AG04450 (cell line): ENCODE measurements at regions not wholly inside any gene's neighbourhood (a gene's known extent, or its start where the extent isn't known, plus 50 kb on each side); places are given as distances from the start of the nearest gene placed in this dataset.

Experiments used
- CTCF ChIA-PET: fragments of 300-600, 350-600 bp; formaldehyde crosslinking; extraction: SDS; loops from one replicate; lab custom pipeline; 2022; ENCODE audit warnings: antibody characterized with exemption, inconsistent platforms; lab: Charles Lee
- POLR2A ChIA-PET: fragments of 350-600 bp; formaldehyde crosslinking; extraction: SDS; loops from one replicate; lab custom pipeline; 2021; ENCODE audit warnings: antibody characterized with exemption, inconsistent platforms; lab: Yijun Ruan, JAX
- DNase-seq: peaks from one replicate; pipeline ENCODE4 v3.0.0-alpha.2; 2011; ENCODE audit warnings: low read depth, low spot score
- H3K27ac ChIP-seq: one replicate; pipeline ENCODE4 v1.5.1; 2012; ENCODE audit warnings: low read depth, low read length, control low read depth
- H3K27me3 ChIP-seq: one replicate; pipeline ENCODE4 v1.6.0; 2012; ENCODE audit warnings: low read length; ENCODE audit not compliant: control insufficient read depth, insufficient read depth
- H3K4me3 ChIP-seq: 2 replicates; pipeline ENCODE4 v1.5.1; 2011; ENCODE audit warnings: mild to moderate bottlenecking, low read depth, low read length, control low read depth
- H3K9me3 ChIP-seq: 2 replicates; pipeline ENCODE4 v1.5.1; 2012; ENCODE audit warnings: low read length; ENCODE audit not compliant: control insufficient read depth, insufficient read depth
- CTCF ChIP-seq: IDR thresholded peaks from 2 replicates; pipeline ENCODE4 v1.5.1; 2011; ENCODE audit warnings: low read depth, low read length, control low read depth, inconsistent platforms

- ChIA-PET POLR2A (no interaction called here), CTCF (no interaction called here)
- no peaks in the 10 kb centered on the region for H3K9me3 ChIP-seq
- H3K27me3 ChIP-seq: no peaks in the 10 kb centered on the region
- TF ChIP-seq CTCF: no peak
- no peak overlapping the region for H3K4me3 ChIP-seq
- no peak for DNase-seq
- no peak overlapping the region for H3K27ac ChIP-seq
Measured at GRCh38 chr12:114875313-114875712, 191.3 kb upstream of the TBX3 start.

DNA sequence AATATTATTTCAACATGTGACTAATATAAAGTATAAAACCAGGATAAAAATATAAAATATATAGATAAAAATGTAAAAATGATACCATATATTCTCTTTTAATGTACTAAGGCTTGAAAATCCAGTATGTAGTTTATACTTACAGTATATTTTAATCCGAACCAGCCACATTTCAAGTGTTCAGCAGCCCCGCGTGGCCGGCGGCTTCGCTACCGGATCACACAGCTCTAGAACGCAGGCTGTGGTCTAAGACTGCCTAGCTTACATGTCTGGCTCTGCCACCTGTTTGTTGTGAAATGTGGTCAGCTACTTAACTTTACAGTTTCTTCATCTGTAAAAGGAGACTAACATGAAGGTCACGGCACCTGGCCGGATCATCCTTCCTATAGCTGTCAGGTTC is 189.7 kb upstream of the TBX3 start:
- DNase-seq: no peak
- Histone ChIP-seq H3K27ac (no peak overlapping the region), H3K4me3 (no peak overlapping the region), H3K9me3 (no peaks in the 10 kb centered on the region), H3K27me3 (no peaks in the 10 kb centered on the region)
- CTCF ChIA-PET: no interaction called here
- no peak for TF ChIP-seq CTCF
- POLR2A ChIA-PET: no interaction called here

DNA sequence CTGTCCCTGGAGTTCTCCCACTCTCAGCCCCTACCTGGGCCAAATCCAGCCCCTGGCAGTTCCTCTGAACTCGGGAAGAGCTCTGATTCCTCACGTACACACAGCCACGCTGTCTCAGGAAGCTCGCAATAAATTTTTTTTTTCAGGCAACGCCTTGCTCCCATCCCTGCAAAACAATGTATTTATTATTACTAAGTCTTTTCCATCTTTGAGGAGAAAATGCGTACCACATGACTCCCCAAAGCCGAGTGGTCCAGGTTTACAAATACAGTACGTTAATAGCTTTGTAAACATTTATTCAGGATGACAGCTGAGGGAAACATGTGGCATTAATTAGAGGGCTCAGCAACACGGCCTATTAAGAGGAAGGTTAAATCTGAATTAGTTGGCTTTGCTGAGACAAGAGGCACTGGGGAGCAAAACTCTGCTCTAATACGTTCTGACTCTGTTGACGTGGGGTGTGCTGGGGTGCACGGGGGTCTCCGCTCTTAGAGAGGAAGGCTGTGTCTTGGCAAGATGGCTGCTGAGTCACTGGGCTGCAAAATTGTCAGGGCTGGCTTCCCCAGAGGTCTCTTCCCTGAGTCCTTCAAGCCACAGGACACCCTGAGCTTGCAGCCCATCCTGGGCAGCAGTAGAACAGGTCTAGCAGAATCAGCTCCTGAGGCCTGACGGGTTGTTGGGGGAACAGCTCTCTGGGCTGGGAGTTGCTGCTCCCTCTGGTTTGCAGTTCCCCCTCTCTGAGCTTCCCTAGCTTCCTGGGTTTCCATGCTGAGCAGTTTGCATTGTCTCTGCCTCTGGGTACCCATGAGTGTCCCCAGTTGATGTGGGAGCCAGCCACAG is 185.2 kb upstream of the TBX3 start:
- no peak for TF ChIP-seq CTCF
- no peaks in the 10 kb centered on the region for H3K9me3 ChIP-seq
- no peaks in the 10 kb centered on the region for H3K27me3 ChIP-seq
- CTCF ChIA-PET: interaction anchor here (1.0 kb wide), 1 partner anchor 185 kb away, joined by 3 read pairs; the partner anchor contains the start of gene TBX3
- no peak overlapping the region for H3K27ac ChIP-seq
- POLR2A ChIA-PET: interaction anchor here (0.6 to 1.5 kb wide), 4 partner anchors 16 to 185 kb away, joined by 3 to 6 read pairs (median 4); partner anchors contain the start of gene TBX3
- no peak overlapping the region for H3K4me3 ChIP-seq
- DNase-seq: peak; percentile 76

DNA sequence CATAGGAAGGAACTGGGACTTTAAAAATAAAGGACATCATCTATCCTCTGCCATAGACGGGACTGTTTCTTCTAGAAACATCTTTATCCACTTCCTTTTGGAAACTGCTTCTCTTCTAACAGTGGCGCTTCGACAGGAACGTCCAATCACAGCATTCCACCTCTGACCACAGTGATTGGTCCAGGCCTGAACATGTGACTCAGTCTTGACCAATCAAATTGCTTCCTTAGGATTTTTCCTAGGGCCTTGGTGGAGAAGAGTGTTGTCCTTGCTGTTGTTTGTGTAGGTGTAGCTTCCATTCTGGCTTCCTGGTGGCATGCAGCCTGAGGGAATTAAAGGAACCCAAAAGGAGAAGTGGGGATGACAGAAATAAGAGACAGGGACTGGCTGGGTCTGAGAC is 182.4 kb upstream of the TBX3 start:
- POLR2A ChIA-PET: no interaction called here
- CTCF ChIA-PET: interaction anchor here (1.5 kb wide), 1 partner anchor 182 kb away, joined by 4 read pairs; the partner anchor contains the start of gene TBX3
- TF ChIP-seq CTCF: no peak
- Histone ChIP-seq H3K9me3 (no peaks in the 10 kb centered on the region; the same call in 1 of the 2 replicates), H3K27ac (no peak overlapping the region), H3K4me3 (no peak overlapping the region), H3K27me3 (no peaks in the 10 kb centered on the region)
- no peak for DNase-seq
